Endothelial cell of umbilical vein (primary cell): ENCODE measurements at regions not wholly inside any gene's neighbourhood (a gene's known extent, or its start where the extent isn't known, plus 50 kb on each side); places are given as distances from the start of the nearest gene placed in this dataset.

Experiments used
- EZH2 ChIP-seq: IDR thresholded peaks from 2 replicates; pipeline ENCODE4 v1.6.1; 2012; ENCODE audit warnings: borderline replicate concordance, low read depth, mild to moderate bottlenecking, moderate library complexity, low read length, inconsistent platforms; ENCODE audit not compliant: severe bottlenecking
- JUN ChIP-seq: IDR thresholded peaks from 2 replicates; pipeline ENCODE4 v1.6.1; 2011; ENCODE audit warnings: borderline replicate concordance, low read depth; ENCODE audit not compliant: insufficient read length, insufficient read depth
- POLR2A ChIP-seq: IDR thresholded peaks from 2 replicates; pipeline ENCODE4 v1.6.1; 2012; ENCODE audit warnings: low read depth, mild to moderate bottlenecking, control low read depth, low read length
- POLR2AphosphoS5 ChIP-seq: IDR thresholded peaks from 2 replicates; pipeline ENCODE4 v1.6.1; 2012; ENCODE audit warnings: low read depth, mild to moderate bottlenecking, control low read depth, low read length, moderate library complexity; ENCODE audit not compliant: insufficient read depth
- TF ChIP-seq, protein P1 (sequence below), 2 donors: IDR thresholded peaks; 1 replicate in 1 of 2; 2 replicates in 1 of 2; pipeline ENCODE4 v1.5.1; 2011; ENCODE audit warnings: low read length in 2 of 2, mild to moderate bottlenecking in 2 of 2, moderate library complexity in 2 of 2, control low read depth in 1 of 2, inconsistent platforms in 1 of 2, low read depth in 1 of 2; ENCODE audit not compliant: insufficient read depth in 1 of 2; ENCODE audit errors: extremely low read depth in 1 of 2
- TF ChIP-seq, protein P2 (sequence below): IDR thresholded peaks from 2 replicates; pipeline ENCODE4 v1.6.1; 2011; ENCODE audit not compliant: insufficient read depth, insufficient read length

DNA sequence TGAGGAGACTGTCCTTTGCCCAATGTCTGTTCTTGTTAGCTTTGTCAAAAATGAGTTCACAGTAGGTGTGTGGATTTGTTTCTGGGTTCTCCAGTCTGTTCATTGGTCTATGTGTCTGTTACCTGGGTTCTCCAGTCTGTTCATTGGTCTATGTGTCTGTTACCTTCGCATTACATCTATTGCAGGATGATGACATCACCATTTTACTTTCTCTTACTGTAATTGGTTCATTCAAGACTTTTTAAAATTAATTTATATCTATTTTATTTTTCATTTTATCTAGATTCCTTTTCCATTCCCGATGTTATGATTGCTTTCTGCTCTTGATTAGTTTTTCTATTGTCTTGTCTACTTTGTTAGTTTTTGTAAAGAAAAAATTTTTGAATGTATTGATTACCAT is 615.5 kb downstream of the SOX5 start:
- TF ChIP-seq, protein P1, sequence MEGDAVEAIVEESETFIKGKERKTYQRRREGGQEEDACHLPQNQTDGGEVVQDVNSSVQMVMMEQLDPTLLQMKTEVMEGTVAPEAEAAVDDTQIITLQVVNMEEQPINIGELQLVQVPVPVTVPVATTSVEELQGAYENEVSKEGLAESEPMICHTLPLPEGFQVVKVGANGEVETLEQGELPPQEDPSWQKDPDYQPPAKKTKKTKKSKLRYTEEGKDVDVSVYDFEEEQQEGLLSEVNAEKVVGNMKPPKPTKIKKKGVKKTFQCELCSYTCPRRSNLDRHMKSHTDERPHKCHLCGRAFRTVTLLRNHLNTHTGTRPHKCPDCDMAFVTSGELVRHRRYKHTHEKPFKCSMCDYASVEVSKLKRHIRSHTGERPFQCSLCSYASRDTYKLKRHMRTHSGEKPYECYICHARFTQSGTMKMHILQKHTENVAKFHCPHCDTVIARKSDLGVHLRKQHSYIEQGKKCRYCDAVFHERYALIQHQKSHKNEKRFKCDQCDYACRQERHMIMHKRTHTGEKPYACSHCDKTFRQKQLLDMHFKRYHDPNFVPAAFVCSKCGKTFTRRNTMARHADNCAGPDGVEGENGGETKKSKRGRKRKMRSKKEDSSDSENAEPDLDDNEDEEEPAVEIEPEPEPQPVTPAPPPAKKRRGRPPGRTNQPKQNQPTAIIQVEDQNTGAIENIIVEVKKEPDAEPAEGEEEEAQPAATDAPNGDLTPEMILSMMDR (IDR thresholded peaks at IDR 0.05; ENCODE audit: extremely low read depth in 1 of 2, insufficient read depth in 1 of 2, low read depth in 1 of 2, low read length in 2 of 2) = no peak
- TF ChIP-seq, protein P2, sequence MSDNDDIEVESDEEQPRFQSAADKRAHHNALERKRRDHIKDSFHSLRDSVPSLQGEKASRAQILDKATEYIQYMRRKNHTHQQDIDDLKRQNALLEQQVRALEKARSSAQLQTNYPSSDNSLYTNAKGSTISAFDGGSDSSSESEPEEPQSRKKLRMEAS = no peak
- TF ChIP-seq POLR2A (no peak), JUN (no peak), POLR2AphosphoS5 (no peak), EZH2 (no peak)
